T follicular helper cell (primary cell): ENCODE measurements at regions not wholly inside any gene's neighbourhood (a gene's known extent, or its start where the extent isn't known, plus 50 kb on each side); places are given as distances from the start of the nearest gene placed in this dataset.

Experiments
- DNase-seq: peaks from one replicate; pipeline ENCODE4 v3.0.0-alpha.2; 2020; ENCODE audit warnings: low read depth

DNA sequence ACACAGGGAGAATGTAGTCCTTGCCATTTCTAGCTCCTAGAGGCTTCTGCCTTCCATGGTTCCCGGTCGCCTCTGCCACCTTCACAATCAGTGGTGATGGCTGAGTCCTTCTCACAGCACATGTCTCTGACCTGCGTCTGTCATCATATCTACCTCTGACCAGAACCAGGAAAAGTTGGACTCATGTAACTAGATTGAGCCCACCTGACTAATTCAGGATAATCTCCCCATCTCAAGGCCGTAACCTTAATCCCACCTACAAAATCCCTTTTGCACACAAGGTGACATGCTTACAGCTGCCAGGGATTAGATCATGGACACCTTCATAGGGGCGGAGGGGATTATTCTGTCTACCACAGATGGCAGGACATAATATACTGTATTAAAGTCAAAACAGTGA, 375.6 kb downstream of the ICE1 start:
- DNase-seq = no peak

DNA sequence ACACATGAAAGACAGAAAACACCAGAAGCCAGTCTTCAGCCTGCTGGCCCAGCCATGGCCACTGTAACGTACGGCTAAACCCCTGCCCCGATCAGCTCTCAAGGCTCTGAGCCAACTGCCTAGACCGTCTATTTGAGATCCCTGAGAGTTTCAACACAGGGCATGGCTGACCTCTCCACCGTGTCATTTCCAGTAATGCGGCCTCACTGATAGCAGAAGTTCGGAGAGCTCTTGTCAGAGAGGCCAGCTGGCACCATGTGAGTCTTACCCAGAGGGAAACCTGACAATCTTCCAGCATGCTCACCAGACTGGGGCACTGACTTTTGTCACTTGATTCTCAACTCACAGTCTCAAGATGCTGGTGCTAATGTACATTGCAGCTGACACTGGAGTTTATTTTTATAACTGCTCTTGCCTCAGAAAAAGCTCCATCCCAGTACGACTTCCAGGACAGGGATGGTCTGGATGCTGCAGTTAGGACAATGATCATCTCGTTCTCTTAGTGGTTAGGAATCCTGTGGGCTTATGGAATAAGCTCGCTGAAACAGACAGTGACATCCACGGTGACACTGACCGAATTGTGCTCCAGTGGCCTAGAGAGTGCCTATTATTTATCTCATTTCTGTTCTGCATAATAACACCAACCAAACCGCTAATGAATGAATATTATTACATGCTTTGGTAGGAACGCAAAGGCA, 372.7 kb downstream of the ICE1 start:
- no peak for DNase-seq

DNA sequence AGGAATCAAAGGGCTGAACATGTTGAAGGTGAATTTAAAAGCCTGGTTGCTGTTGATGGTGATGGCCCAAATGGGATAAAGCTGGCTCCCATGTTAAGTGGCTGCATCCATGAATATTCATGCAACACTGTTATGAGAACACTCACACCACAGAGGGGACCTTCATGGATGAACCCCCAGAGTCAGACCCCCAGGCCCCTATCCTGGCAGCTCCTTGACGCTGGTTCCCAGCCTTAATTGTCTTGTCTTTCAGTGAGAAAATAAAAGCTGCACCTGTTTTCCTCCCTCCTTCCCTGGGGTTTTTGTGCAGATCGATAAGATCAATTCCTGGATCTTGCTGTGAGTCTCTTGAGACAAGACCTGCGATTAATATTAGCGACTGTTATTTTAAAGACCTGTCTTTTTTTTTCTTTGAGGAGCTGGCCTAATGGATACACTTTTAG, 371.7 kb downstream of the ICE1 start:
- DNase-seq = no peak

- no peak for DNase-seq
Measured at GRCh38 chr5:5793242-5794117, 371.0 kb downstream of the ICE1 start.

DNA sequence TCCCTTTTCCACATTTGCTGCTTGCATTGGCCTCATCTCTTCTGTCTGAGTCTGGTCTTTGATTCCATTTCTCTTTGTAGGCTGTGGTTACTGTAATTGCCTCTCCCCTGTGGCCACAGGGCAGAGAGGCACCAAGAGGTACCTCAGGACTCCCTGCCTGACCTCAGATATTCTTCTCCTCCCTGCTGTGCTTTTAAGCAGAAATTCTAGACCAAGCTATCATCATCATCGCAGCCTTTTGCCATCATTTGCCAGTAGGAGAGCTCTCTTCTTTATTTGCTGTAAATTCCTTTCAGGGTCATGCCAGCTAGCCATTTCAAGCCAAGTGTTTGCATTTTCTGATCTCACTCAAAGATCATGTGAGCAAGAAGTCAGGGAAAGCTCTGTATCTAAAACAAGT, 369.6 kb downstream of the ICE1 start:
- no peak for DNase-seq

GRCh38 chr5:5788793-5789192, 366.3 kb downstream of the ICE1 start:
- DNase-seq = no peak

DNA sequence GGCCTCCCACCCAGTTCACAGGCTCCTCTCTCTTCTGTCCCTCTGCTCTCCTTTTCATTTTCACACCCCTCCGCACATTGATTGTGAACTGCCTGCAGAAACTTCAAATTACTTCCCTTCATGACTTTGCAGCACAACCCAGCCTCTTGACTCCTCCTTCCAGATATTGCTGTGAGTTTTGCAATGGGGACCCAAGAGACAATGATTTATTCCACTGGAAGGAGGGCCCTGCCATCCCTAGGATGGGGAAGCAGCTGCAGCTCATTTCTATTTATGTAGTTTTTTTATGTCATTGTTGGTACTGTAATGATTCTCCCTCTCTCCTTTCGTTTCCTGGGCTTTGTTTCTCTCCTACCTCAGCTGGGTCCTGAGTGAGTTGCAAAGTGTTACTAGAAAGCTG, 364.9 kb downstream of the ICE1 start:
- DNase-seq = no peak

DNA sequence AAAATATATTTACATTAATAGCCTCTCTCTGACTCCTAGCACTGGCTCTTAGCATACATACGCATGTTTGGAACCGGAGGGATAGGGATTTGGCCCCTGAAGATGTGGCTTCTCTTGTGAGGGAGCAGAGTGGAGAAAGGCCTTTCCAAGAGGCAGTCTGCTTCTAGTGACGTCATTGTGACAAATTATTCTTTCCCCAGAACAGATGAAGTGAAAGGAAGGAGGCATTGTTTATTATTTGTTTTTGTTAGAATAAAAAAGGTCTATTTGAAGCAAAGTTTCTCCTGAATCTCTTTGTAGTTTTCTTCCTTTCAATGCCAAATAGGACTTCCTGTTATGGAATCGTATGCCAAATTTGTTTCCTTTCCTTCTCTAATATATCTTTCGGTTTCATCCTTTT, 361.6 kb downstream of the ICE1 start:
- DNase-seq = no peak

GRCh38 chr5:5783021-5783420, 360.5 kb downstream of the ICE1 start:
- no peak for DNase-seq

DNA sequence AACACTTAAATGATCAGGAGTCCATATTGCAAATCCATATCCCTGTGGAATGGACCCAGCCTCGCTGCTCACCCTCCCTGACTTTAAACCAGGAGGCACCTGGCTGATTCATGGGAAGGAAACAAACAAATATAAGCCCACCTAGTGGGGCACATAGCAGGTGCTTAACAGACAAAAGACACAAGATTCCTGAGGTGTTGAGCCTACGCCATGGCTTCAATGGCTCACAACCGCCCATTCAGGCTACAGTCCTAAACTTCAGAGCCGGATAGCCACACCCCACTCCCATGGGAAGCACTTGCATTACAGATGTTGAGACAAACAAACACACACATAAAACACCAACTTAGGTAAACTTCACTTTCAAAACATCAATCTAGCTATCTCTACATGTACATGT, 359.9 kb downstream of the ICE1 start:
- no peak for DNase-seq

DNA sequence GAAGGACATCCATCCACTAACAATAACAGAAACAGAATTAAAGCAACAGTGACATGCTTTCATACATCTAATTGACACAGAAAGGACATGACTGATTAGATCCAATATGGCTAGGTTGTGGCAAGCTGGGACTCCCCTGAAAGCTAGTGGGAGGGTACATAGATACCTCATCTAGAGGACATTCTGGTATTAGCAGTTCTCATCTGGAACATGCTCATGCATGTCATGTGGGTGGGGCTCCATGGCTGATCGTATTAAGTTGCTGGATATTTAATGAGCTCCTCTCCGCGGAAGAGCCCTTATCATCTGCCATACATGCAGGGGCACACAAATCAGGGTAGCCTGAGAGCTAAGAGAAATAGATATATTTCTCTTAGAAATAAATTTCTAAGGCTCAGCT, 358.9 kb downstream of the ICE1 start:
- DNase-seq = no peak

GRCh38 chr5:5780253-5780652, 357.8 kb downstream of the ICE1 start:
- no peak for DNase-seq

GRCh38 chr5:5777013-5777412, 354.5 kb downstream of the ICE1 start:
- no peak for DNase-seq

DNA sequence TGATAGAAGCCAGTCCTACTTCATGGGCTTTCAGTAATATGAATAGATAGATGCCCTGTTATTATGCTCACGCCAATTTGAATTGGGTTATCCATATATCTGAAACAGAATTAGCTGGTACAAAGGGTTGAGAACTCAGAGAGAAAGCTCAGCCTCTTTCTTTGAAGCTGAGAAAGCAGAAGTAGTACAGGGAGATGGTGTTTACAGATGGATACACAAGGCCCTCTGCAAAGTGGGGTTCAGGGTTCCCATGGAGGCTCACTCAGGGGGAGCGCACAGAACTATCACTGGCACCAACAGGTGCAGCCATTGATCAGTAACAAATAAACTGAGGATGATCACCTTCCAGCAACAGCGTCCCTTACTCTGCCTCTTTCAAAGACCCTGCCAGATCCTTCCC, 349.7 kb downstream of the ICE1 start:
- DNase-seq = no peak

- DNase-seq = no peak
Measured at GRCh38 chr5:5770825-5771224, 348.3 kb downstream of the ICE1 start.

DNA sequence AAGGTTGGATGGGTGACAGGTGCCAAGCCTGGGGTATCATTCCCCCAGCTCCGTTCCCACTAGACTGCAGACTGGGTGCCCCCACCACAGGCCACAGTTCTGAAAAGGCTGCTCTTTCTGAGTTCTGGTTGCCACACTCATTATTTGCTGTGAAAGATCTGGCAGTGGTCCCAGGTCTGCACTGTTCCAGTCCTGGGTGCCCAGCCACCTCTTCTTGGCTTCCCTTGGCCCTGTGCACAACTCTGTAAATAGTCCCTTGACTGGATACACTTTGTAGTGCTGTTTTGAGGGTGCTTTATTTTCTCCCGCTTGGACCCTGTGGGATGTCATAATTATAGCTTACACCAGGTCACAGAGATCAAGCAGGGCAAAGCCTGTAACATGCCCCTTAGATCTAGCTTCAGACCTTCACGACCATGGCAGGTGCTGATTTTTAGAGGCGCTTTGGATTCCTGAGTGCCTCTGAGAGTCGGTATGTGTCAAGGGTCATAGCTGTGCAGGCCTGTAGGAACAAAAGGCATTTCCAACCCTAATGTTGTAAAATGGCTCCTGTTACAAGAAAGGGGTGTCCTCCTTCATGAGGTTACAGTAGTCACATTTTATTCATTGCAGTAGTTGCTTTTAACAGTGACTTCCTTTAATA, 344.9 kb downstream of the ICE1 start:
- no peak for DNase-seq

DNA sequence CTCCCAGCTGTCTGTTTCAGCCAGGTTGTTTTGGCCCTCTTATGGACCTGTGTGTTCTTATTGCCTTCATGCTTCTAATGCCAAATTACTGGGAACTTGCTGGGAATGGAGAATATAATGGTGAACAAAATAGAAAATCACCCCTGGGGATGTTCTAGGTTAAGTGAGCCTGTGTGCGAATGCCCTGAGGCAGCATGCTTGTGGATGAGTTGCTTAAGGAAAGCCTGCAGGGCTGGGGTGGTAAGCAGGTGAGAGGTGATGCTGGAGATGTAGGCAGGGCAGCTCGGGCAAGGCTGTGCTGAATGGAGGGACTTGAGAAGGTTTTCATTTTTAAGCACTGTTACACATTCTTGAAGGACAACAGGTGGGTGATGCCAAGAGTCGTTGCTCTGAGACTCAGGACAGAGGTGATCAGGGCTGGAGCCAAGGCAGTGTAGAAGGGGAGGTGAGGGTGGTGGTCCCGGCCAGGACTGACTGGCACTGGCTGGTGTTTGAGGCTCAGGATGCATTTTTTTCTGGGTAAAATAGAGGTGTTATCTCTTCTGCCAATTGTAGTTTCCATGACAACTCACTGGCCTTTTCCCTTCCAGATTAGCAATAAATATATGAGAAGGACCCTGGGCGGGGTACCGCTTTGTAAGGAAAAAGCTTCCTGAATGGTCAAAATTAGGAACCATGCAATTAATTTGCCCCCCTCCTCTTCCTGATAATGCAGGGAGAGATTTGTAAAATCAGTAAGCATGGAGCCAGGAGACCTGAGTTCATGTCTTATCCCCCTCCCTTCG, 342.8 kb downstream of the ICE1 start:
- no peak for DNase-seq

DNA sequence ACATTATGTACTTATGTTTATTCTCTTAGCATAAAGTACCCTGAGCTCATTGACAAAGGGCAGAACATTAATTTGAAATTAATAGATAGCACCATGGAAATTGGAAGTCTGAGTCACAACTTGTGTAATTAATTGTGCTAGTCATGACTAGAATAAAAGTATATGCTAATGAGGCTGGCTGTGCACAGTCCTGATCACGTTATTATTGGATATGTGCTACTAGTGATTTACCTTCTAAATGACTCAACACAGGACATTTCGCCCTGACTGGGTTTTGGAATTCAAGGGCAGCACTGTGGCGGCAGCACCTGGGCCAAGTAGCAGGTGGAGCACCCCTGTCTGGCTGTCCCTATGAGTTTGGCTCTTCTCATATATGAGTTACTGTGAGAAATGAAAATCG, 341.8 kb downstream of the ICE1 start:
- no peak for DNase-seq

DNA sequence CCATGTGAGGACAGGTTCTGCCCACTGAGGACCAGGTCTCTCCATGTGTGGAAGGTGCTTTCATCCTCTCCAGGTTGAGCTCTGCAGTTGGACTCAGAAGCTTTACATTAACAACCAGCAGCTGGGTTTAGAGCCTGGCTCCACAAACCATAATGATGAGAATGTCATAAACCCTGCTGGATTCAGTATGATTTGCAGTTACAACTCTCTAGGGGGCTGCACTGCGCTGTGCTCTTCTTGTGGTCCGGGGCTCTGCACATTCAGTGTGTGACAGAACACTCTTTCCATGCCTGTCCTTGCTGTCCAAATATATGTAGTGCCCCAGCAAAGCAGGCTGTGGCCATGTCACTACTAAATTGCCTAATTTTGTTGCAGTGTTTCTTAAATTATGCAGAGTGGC, 334.3 kb downstream of the ICE1 start:
- DNase-seq = no peak

- DNase-seq = no peak
Measured at GRCh38 chr5:5755888-5756287, 333.4 kb downstream of the ICE1 start.

DNA sequence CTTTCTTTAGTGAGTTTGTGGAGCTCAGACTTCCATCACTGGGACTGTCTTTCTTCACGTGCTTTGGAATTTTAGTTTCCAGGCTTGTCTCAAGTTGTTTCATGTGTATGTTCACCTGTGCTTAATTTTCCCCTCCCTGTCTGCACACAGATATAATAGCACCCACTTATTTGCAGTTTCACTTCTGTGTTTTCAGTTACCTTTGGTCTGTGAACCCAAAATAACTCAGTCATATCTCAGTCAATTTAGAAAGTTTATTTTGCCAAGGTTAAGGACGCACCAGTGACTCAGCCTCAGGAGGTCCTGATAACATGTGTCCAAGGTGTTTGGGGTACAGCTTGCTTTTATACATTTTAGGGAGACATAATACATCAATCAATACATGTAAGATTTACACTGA, 330.4 kb downstream of the ICE1 start:
- no peak for DNase-seq

DNA sequence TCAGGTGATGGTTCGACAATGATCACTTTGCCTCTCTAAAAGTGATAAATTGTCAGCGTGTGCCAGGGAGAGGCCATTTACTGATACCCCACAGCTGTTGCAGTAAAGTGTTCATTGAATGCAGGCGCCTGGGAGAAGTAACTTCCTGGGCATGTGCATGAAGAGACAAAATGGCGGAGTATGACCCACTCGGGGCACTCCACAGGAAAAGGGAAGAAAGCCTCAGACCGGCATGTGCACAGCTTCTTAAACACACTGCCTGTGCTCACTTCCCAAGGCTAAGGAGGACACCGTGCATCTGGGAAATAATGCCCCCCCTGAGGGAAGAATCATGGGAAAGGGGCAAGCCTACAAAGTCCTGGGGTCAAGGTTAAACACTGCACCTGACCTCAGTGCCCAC, 329.5 kb downstream of the ICE1 start:
- no peak for DNase-seq
